PFSK-1 (cell line): ENCODE measurements at regions not wholly inside any gene's neighbourhood (a gene's known extent, or its start where the extent isn't known, plus 50 kb on each side); places are given as distances from the start of the nearest gene placed in this dataset.

ENCODE experiments used
- FOXP2 ChIP-seq: optimal IDR thresholded peaks from 2 replicates; pipeline ENCODE3; 2011; ENCODE audit warnings: borderline replicate concordance, control low read depth, inconsistent platforms; ENCODE audit not compliant: insufficient read depth; ENCODE audit errors: extremely low read length, extremely low read depth
- POLR2AphosphoS5 ChIP-seq: IDR thresholded peaks from 2 replicates; pipeline ENCODE4 v1.6.1; 2012; ENCODE audit warnings: low read depth, mild to moderate bottlenecking, control low read depth, low read length, moderate library complexity
- SIN3A ChIP-seq: IDR thresholded peaks from 2 replicates; pipeline ENCODE4 v1.6.1; 2012; ENCODE audit warnings: mild to moderate bottlenecking, low read length, moderate library complexity, borderline replicate concordance; ENCODE audit not compliant: insufficient read depth
- TAF1 ChIP-seq: IDR thresholded peaks from 2 replicates; pipeline ENCODE4 v1.6.1; 2012; ENCODE audit warnings: low read length, control low read depth, borderline replicate concordance; ENCODE audit not compliant: insufficient read depth
- TF ChIP-seq, protein P1 (sequence below), 2 experiments: IDR thresholded peaks; 2 replicates each; pipeline versions ENCODE4 v1.6.1 to v1.8.0; 2011 to 2012; ENCODE audit warnings: low read depth in 2 of 2, low read length in 2 of 2, control low read depth in 1 of 2, inconsistent platforms in 1 of 2, mild to moderate bottlenecking in 1 of 2, moderate library complexity in 1 of 2; ENCODE audit not compliant: insufficient read depth in 1 of 2

DNA sequence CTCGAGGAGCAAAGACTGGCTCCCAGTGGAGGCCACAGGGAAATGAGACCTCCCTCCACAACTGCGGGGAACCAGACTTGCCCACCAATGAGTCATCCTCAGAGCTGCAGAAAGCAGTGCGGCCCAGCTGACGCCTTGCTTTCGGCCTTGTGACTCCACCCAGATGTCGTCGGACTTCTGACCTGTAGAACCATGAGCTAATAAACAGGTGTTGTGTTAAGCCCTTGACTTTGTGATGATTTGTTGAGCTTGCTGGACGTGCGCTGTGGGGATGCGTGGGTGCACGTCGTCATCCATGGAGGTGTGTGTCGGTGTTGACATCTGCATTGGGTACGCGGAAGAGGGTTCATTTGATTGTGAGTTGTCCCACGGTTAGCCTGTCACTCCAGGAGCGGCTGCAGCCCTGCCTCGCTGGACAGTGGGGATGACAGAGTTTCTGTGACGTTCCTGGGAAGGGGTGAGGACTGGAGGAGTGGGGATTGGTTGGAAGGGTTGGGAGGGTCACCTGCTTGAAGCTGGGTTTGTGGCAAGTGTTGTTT, 154.1 kb downstream of the SH3BP4 start:
- TF ChIP-seq, protein P1, sequence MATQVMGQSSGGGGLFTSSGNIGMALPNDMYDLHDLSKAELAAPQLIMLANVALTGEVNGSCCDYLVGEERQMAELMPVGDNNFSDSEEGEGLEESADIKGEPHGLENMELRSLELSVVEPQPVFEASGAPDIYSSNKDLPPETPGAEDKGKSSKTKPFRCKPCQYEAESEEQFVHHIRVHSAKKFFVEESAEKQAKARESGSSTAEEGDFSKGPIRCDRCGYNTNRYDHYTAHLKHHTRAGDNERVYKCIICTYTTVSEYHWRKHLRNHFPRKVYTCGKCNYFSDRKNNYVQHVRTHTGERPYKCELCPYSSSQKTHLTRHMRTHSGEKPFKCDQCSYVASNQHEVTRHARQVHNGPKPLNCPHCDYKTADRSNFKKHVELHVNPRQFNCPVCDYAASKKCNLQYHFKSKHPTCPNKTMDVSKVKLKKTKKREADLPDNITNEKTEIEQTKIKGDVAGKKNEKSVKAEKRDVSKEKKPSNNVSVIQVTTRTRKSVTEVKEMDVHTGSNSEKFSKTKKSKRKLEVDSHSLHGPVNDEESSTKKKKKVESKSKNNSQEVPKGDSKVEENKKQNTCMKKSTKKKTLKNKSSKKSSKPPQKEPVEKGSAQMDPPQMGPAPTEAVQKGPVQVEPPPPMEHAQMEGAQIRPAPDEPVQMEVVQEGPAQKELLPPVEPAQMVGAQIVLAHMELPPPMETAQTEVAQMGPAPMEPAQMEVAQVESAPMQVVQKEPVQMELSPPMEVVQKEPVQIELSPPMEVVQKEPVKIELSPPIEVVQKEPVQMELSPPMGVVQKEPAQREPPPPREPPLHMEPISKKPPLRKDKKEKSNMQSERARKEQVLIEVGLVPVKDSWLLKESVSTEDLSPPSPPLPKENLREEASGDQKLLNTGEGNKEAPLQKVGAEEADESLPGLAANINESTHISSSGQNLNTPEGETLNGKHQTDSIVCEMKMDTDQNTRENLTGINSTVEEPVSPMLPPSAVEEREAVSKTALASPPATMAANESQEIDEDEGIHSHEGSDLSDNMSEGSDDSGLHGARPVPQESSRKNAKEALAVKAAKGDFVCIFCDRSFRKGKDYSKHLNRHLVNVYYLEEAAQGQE (IDR thresholded peaks at IDR 0.05; ENCODE audit: insufficient read depth in 1 of 2, low read depth in 2 of 2, low read length in 2 of 2) = no peak
- TF ChIP-seq SIN3A = no peak
- no peak for TF ChIP-seq POLR2AphosphoS5
- no peak for TF ChIP-seq FOXP2
- no peak for TF ChIP-seq TAF1

DNA sequence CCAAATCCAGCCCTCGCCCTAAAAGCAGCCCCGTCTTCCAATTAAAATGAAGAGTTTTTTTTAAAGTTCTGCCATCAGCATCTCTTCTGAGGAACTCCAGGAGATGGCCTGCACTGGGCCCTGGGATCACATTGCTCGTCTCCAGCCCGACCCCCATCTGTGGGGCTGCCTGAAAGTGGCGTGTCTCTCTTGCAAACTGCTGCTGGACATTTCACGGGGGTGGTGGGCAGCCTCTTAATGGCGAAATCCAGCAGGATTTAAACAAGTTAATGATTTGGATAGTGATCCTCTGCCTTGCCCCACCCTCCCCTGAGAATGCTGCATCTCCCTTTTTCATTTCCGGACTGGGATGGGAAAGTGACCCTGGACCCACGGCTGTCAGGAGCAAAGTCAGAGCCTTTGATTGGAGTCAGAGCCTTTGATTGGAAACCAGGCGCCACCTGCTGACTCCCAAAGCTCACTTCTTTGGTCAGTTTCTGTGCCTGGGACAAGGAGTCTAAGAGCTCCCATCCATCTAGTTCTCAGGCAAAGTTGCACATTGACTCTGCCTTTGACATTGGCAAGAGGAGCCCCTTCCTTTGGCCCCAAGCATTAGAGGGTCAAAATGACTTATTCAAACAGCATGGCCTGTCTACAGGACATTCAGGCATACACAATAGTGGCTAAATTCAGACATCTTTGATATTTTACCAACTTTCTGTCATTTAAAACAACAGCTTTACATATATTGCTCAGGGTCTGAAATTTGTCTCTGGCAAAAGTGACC, 155.2 kb downstream of the SH3BP4 start:
- TF ChIP-seq FOXP2 (no peak), TAF1 (no peak), SIN3A (no peak), POLR2AphosphoS5 (no peak)
- TF ChIP-seq, protein P1 (IDR thresholded peaks at IDR 0.05; ENCODE audit: insufficient read depth in 1 of 2, low read depth in 2 of 2, low read length in 2 of 2) = no peak

DNA sequence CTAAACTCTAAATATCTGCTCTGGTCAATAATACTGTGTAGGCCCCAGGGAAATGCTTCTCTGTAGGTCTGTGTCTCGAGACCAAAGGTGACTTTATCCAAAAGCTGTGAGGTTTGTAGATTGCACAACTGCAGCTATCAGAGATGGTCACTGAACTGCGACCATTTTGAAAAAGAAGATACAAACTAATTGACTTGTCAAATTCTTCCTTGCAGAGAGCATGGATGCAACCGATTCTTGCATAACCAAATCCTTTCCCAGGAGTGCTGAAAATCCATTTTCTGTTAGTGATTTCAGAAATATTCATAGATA, 155.8 kb downstream of the SH3BP4 start:
- no peak for TF ChIP-seq POLR2AphosphoS5
- no peak for TF ChIP-seq SIN3A
- no peak for TF ChIP-seq FOXP2
- TF ChIP-seq, protein P1 (IDR thresholded peaks at IDR 0.05; ENCODE audit: insufficient read depth in 1 of 2, low read depth in 2 of 2, low read length in 2 of 2) = no peak
- no peak for TF ChIP-seq TAF1

DNA sequence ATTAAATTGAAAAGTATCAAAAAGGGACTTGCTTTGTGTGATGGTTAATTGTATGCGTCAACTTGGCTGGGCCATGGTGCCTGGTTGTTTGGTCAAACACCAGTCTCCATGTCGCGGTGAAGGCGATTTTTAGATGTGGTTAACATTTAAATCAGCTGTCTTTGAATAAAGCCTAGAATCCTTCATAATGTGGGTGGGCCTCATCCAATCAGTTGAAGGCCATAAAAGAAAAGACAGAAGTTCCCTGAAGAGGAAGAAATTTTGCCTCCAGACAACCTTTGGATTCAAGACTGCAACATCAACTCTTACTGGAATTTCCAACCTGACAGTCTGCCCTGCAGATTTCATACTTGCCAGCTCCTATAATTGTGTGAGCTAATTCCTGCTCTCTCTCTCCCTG, 160.5 kb downstream of the SH3BP4 start:
- no peak for TF ChIP-seq FOXP2
- TF ChIP-seq POLR2AphosphoS5 = no peak
- TF ChIP-seq SIN3A = no peak
- no peak for TF ChIP-seq TAF1
- TF ChIP-seq, protein P1 (IDR thresholded peaks at IDR 0.05; ENCODE audit: insufficient read depth in 1 of 2, low read depth in 2 of 2, low read length in 2 of 2) = no peak

DNA sequence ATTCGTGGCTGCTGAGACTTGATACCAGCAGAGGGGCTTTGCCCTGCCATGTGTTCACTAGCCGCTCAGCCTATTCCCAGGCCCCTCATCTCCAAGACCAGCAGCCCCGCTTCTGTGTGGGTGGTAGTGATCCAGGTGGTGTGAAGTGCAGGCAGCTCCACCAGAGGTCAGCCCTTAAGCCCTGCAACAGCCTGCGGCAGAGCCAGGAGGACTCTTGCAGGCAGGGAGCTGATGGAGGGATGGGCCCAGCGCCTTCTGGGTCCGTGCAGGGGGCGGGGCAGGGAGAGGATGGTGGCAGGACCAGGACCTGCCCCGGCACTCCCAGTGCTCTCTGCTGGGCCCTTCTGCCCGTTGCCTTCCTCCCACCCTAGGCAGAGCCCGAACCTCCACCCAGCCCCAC, 162.0 kb downstream of the SH3BP4 start:
- TF ChIP-seq TAF1 (no peak), POLR2AphosphoS5 (no peak), SIN3A (no peak), FOXP2 (no peak)
- TF ChIP-seq, protein P1 (IDR thresholded peaks at IDR 0.05; ENCODE audit: insufficient read depth in 1 of 2, low read depth in 2 of 2, low read length in 2 of 2) = no peak
